MM.1S (cell line): ENCODE measurements at regions not wholly inside any gene's neighbourhood (a gene's known extent, or its start where the extent isn't known, plus 50 kb on each side); places are given as distances from the start of the nearest gene placed in this dataset.
"Not testable (repeated sequence)": the region's sequence is repeated elsewhere in the genome, so short reads cannot be mapped to it uniquely, and the experiment has no call there.

ENCODE experiments used
- CTCF ChIP-seq: fragments of 300-600 bp; sonication (generic); IDR thresholded peaks from 2 replicates; pipeline ENCODE4 v1.5.1; 2016; ENCODE audit warnings: antibody characterized with exemption, low read length, mixed read lengths
- EZH2 ChIP-seq: fragments of 300-600 bp; sonication (generic); optimal IDR thresholded peaks from 2 replicates; pipeline ENCODE3; 2017; ENCODE audit warnings: low read depth, mild to moderate bottlenecking, antibody characterized with exemption, low read length, mixed read lengths

- not testable (repeated sequence) for TF ChIP-seq EZH2, CTCF
These were observed 142.2 kb upstream of the ELL2 start for GRCh38 chr5:96103829-96104228.
